Cerebellar cortex (tissue), 1 donor: ENCODE measurements at regions not wholly inside any gene's neighbourhood (a gene's known extent, or its start where the extent isn't known, plus 50 kb on each side); places are given as distances from the start of the nearest gene placed in this dataset.
"Not testable (repeated sequence)": the region's sequence is repeated elsewhere in the genome, so short reads cannot be mapped to it uniquely, and the experiment has no call there.

Source experiments
- DNase-seq: peaks from one replicate; pipeline ENCODE4 v3.0.0-alpha.2; 2015; ENCODE audit warnings: low spot score

DNA sequence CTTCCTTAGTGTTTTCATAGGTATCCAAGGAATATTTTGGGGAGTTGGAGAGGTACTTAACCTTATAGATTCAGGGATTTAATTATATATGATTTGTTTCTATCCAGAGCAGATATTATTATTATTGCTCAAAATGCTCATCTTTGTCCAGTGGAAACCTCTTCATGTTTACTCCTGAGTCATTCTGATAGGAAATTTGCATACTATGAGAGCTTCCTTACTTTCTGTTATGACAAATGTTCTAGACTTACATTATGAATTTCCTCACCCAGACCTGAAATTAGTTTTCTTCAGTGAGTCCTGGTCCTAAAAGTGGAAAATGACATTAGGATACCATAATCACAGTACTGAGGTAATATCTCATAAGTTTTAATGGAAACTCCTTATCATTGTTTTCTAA lies 57.5 kb upstream of the PLPPR5 start:
- no peak for DNase-seq

DNA sequence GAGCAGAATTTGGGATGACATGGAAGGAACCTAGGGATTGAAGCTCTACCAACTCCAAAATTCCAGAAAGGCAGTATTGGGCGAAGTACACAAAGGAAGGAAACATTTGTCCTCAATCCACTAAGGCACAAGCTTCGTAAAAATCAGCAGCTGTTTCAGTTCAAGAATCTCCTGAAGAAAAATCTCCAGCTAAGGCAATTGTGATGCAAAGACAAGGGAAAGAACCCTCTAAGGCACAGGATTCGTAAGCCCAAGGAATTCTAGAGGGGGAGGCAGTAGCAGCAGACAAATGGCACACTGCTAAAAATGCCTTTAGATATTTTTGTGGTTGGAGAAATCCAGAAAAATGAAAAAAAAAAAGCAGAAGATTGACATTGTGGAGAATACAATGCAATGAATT lies 64.5 kb upstream of the PLPPR5 start:
- DNase-seq: no peak

DNA sequence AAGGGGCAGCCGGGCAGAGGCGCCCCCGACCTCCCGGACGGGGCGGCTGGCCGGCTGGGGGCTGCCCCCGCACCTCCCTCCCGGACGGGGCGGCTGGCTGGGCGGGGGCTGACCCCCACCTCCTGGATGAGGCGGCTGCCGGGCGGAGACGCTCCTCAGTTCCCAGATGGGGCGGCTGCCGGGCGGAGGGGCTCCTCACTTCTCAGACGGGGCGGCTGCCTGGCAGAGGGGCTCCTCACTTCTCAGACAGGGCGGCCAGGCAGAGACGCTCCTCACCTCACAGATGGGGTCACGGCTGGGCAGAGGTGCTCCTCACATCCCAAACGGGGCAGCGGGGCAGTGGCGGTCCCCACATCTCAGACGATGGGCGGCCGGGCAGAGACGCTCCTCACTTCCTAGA lies 73.9 kb upstream of the PLPPR5 start:
- DNase-seq: not testable (repeated sequence)

DNA sequence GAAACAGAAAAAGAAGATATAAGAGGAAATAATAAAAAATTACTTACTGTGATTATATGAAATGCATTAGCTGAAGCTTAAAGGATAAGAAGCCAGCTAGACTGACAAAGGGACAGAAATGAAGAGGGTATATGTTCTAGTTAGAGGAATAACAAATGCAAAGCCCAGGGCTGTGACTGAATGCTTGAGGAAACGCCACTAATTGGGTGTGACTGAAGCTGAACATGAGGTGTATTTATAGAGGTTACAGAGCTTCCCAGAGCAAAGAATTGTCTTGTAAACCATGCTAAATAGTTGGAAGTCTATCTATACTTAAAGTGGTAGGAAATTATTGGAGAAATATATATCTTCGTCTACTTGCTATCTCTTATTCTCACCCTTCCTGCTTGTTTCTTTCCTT lies 77.7 kb upstream of the PLPPR5 start:
- no peak for DNase-seq

DNA sequence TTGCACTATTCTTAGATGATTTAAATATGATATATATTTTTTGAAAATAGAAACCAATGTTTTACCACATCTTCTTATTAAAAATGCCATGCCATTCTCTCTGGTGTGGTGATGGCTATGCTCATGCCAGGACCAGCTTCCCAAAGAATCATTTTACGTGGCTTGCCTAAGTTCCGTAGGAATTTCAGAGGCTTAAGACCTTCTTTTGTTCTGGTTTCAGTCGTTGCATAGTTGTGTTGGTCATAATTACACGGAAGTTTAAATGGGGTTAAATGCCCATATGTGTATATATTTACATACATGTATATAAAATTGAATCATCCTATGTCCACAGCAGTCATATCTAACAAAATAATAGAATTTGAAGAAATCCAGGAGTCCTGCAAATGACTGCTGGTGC lies 78.7 kb upstream of the PLPPR5 start:
- no peak for DNase-seq

DNA sequence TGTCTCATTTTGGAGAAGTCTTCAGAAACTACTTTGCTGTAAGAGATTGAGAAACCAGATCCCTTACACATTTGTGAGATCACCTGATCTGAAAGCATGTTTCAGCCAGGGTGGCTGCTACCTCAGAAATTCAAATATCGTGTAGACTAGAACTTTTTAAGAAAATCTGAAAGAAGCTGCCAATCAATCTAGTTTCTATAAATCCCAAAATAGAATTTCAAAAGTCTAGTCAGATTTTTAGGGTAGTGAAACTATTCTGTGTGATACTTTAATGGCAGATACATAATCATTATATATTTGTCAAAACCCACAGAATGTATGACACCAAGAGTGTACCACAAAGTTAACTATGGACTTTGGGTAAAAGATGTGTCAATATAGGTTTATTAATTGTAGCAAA lies 79.9 kb upstream of the PLPPR5 start:
- no peak for DNase-seq

DNA sequence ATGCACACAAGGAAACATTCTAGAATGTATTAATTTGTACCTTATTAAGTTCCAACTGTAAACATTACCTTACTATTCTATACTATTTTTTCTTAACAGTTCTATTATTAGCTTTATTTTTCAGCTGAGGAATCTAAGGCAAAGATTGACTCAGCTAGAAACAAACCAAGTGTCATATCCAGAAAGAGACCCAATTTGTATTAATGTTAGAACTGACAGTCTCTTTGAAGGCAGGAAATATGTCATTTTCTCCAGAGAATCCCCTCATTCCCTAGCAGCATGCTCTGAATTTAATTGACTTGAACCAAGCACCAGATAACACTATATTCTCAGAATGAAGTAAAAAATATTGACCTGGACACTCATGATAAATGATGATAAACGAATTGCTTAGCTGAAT lies 81.4 kb upstream of the PLPPR5 start:
- no peak for DNase-seq

DNA sequence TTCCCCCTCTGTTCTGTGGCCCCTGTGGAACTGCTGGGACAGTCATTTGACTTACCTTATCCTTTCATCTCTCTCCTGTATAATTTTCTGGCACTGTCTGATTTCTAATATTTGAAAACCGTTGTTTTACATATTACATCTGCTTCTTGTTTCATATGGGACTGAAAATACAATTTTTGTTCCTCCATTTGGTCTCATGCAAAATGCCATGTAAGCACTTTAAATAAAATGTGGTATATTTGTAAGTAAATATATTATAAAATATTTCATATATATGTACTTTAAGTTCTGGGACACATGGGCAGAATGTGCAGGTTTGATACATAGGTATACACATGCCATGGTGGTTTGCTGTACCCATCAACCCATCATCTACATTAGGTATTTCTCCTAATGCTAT lies 93.9 kb upstream of the PLPPR5 start:
- no peak for DNase-seq

DNA sequence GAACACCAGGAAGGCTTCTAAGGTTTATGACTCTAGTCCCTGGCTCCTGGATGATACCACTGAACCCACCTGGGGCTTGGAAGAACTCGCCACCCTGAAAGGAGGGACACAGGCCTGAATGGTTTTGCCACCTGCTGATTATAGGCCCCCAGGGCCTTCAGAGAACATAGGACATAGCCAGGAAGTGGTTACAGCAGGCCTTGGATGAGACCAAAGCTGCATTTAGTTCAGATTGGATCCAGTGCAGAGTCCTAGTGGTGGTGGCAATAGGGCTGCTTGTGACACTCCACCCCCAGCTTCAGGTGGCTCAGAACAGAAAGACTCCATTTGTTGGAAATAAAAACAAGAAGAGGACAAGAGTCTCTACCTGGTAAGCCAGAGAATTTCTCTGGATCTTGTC lies 101.6 kb upstream of the PLPPR5 start:
- no peak for DNase-seq

DNA sequence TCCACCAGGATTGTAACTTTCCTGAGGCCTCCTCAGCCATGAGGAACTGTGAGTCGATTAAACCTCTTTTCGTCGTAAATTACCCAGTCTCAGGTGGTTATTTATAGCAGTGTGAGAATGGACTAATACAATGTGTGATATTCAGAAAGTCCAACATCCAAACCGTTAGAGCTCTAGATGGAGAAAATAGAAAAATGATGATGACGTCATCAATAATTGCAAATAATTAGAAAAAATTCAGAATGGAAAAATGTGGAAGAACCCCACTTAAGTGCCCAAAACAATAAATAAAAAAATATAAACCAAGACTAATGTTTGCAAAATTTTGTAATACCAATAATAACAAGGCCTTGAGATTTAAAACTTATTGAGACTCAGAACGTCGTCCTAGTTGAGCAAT lies 103.0 kb upstream of the PLPPR5 start:
- no peak for DNase-seq

DNA sequence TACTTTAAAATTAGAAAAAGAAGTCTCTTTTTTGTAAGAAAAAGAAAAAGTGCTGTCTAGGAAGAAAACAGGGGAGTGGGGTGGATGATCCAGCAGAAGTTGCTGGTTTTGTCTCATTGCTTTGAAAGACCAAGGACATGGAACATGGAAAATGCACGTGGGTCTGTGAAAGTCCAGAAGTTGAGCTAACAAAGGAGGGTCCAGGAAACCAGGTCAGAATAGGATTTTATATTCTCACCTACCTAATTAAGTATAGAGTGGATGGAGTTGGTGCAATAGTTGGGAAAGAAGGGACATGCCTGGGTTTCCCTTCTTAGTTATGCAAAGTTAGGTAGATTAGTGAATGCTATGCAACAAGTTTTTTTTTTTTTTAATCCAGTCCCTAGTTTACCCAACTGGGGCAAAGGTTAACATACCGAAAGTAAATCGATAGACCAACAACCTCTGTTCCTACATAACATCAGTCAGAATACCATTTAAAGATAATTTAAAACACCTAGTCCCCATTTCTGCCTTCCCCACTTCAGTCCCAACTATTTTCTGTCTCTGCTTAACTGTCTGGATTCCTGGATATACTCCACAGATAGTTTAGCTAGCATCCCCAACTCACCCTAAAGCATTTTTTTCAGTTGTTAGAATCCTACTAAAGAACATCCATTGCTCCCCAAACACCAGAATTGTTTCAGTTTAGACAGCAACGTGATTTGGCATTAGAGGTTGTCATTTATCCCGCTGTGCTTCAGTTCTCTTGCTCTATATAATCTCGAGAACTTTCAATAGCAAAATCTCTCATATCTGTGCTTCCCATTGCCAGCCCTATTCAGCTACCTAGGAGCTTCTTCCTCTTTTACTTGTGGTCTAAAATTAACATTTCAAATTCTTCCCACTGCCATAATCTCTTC lies 105.7 kb upstream of the PLPPR5 start:
- no peak for DNase-seq

DNA sequence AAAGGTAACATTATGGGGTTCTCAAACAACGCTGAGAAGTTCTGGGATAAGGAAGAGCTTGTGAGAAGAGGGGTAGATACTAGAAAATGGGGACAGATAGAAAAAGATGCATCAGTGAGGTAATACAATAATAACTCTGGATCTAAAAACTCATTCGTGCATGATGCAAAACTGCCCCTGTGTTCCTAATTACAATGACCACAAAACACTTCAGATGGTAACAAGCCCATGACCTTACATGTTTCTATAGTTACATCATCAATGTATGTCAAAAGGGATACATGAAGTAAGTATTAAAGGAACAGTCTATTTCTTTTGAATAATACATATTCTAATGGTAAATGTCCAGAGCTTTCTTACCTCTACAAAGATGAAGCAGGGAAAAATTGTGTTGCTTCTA lies 110.6 kb upstream of the PLPPR5 start:
- DNase-seq: no peak

DNA sequence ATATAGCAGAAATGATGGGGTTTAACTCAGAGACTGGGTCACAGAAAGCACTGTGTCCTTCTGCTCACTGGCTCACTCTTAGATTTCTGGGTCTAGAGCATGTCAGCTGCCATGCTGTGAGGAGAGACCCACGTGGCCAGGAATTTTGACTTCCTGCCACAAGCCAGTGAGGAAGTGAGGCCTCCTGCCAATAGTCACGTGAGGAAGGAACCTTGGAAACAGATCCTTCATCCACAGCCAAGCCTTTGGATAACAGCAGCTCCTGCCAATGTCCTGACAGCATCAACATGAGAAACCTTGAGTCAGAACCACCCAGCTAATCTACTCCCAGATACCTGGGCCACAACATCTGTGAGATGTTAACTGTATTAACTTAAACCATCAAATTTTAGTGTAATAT lies 114.5 kb upstream of the PLPPR5 start:
- DNase-seq: peak; percentile 26

DNA sequence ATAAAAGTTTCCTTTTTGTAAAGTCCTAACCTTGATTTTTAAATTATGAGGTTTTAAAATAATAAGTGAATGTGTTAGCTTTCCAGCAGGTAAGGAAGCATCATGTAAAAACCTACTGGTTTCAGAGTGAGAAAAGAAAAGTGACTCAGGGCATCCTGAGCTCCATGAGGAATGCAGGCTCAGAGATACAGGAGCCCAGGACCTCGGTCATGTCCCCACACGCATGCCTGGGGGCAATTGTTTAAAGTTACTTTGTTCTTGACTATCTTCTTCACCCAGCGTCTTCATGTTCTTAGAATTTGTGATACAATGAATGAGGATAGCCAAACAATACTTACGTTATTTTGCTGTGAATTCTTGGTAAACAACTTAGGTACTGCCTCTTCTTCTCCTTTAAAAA lies 117.4 kb upstream of the PLPPR5 start:
- DNase-seq: no peak

DNA sequence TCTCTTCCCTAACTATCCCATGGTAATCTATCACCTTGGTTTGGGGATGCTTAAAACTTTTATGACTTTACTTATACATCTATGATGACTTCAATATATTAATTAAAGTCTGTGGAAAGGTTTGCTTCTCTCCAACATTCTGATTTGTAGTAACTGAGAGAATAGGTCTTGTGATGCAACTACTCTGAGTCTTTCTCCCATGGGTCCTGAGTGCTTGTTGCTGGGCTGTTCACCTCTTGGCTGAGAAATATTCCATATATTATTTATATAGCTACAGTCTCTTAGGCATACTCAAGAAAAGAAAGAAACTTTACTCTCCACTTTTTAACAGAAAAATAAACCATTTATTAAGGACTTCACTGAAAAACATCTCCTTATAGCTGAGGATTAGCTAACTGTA lies 119.3 kb upstream of the PLPPR5 start:
- DNase-seq: no peak

DNA sequence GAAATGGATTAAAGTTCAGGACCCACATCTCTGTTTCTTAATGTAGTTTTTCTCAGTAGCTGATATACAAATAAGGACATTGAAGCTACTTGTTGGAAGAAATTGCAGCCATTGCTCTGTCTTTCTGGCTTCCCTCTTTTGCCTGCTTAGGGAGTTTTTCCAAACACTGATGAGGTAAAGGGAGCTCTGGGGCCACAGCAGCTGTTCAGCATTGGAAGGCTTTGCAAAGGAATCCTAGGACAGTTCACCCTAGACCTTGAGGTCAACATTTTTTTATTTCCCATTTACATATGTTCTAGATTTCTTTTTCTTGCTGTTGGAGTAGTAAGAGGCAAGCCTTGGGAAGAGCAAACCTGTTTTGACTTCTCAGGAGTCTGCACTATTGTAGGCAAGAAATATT lies 126.9 kb upstream of the PLPPR5 start:
- DNase-seq: no peak

DNA sequence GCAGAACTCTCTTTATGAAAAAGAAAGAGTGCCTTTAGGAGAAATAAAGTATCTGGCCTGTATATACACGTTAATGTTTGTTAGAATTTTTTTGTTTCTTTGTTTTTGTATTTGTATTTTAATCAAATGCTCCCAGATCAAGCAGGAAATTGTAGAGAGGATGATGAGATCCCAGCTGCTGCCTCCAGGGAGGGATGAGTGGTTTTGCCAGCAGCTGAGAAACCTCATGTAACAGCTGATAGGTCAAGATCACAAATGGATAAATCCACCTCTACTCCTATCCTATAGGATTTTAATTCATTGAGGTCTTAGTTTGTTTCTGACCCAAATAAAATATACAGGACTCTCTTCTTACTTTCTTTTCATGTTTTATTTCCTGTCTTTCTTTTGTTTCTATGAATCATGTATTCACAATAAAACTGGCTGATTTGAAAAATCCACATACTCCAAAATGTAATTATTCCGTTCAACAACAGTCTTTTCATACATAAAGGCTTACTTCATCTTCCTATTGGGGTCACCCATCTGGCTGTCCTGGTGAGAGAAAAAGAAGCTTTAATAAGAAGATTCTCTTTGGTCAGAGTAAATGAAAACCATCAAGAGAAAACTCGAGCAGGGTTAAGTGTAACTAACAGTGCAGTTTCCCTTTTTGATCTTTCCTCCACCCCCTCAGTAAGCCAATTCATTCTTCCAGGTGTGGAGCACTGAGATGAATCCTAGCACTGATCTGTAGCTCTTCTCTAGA lies 129.3 kb upstream of the PLPPR5 start:
- DNase-seq: no peak

DNA sequence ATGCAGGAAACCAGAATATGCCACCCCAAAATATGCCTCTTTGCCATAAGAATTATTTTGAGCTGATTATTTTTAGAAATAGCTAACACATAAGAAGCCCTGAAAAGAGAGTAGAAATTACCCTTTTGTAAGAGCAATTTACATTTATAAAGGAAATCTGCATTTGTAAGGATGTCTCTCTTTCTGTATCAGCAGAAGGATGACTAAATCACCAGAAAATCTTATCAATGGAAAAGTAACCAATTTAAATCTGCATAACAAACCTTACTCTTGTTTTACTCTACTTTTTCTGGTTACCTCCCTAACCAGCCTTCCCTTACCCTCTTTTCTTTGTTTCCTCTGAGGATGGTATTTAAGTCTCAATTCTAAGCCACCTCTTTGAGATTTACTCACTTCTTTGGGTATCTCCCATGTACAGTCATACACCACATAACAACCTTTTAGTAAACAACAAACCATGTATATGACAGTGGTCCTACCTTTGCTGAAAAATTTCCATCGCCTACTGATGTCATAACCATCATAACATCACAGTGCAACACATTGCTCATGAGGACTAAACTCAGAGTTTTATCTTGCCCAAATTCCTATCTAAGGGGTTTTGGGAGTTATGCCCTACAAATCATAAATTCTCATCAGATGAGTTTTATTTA lies 126.6 kb upstream of the PLPPR4 start:
- no peak for DNase-seq

DNA sequence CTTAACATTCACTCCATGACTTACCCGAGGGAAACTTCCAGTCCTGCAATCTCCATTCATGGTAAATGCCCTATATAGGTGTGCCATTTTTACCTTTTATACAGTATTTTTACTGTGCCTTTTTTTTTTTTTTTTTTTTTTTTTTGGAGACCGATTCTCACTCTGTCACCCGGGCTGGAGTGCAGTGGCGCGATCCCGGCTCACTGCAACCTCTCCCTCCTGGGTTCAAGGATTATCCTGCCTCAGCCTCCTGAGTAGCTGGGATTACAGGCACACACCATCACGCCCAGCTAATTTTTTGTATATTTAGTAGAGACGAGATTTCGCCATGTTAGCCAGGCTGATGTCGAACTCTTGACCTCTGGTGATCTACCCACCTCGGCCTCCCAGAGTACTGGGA lies 124.4 kb upstream of the PLPPR4 start:
- DNase-seq: no peak

DNA sequence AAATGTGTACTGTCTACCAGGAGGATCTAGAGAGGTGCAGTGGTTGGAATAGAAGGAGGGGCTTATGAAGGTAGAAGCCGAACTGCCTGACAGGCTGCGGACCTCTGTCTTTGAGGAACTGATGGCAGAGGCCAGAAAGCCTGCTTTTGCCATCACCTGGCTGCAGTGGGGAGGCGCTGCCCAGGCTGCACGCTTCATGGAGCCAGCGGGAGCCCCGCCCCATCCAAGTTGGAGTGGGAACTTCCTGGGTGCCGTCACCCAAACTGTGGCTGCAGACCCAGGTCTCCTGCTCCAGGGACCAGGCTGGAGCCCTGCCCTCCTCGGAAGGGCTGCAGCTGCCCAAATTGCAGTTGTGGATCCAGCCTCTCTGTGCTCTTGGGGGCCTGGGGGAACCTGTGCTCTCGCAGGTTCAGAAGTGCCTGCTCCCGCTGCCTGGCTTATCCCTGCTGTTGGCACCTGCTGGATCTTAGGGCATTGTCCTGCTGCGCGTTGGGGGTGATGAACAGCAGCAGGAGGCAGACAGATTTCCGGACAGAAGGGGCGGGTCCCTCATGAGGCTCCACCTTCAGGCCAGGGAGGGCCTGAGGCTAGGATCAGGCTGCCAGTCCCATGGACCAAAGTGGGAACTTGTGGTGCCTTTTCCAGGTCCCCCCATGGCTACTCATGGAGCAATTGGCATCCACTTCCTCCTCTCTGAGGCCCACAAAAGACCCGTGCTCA lies 118.0 kb upstream of the PLPPR4 start:
- no peak for DNase-seq

DNA sequence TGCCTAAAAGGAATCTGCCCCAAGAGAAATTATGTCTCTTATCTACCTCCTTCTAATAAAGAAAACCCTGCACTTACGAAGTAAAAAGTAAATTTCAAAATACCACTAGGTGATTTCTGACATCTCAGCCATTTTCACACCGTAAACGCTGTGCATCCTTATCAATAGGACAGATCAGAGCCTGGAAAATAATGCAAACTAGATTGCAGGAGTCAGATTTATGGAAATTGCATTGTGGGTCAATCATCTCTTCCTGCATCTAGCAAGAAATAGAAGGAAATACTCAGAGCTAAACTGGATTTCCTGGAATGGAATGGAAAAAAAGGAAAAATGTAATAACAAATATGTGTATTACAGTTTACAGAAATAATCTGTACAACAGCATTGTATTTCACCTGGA lies 114.3 kb upstream of the PLPPR4 start:
- no peak for DNase-seq

DNA sequence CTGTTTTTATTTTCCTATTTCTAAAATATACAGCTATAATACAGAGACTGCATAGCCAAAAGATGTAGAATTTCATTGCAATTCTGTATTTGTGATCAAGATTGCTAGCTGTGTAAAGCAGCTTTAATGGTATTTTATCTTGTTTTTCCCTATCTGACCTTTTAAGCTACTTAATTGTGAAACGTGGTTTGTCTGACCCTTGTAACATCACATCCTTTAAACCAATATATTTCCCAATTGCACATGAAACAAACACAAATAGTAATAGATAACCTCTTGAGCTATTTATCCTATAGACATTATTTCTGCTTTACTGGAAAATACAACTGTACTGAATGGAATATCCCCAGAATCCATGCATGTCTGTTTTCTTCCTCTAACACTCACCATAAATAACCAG lies 112.2 kb upstream of the PLPPR4 start:
- no peak for DNase-seq
